Large intestine (tissue), 3 donors: ENCODE measurements at regions not wholly inside any gene's neighbourhood (a gene's known extent, or its start where the extent isn't known, plus 50 kb on each side); places are given as distances from the start of the nearest gene placed in this dataset.
A peak's percentile ranks its signal among the peaks of the same experiment; 100 is the strongest.

ENCODE experiments used
- DNase-seq, 2 donors: peaks; one replicate each; pipeline versions ENCODE4 v3.0.0 to v3.0.0-alpha.2; 2013
- H3K27ac ChIP-seq: one replicate; pipeline ENCODE4 v1.5.1; 2013; ENCODE audit warnings: low read length
- H3K27me3 ChIP-seq: 2 replicates; pipeline ENCODE4 v1.6.1; 2013; ENCODE audit warnings: low read length; ENCODE audit not compliant: control insufficient read depth, insufficient read depth
- H3K36me3 ChIP-seq: 2 replicates; pipeline ENCODE4 v1.6.1; 2013; ENCODE audit warnings: low read length; ENCODE audit not compliant: control insufficient read depth, insufficient read depth
- H3K4me1 ChIP-seq: one replicate; pipeline ENCODE4 v1.6.1; 2013; ENCODE audit warnings: low read length; ENCODE audit not compliant: control insufficient read depth, insufficient read depth
- H3K4me3 ChIP-seq: one replicate; pipeline ENCODE4 v1.5.1; 2013; ENCODE audit warnings: low read length
- H3K9me3 ChIP-seq: one replicate; pipeline ENCODE4 v1.6.1; 2013; ENCODE audit warnings: mild to moderate bottlenecking, low read depth, low read length, moderate library complexity; ENCODE audit not compliant: control insufficient read depth
- WGBS: methylation state at CpG from one replicate; pipeline ENCODE4 v1.1.5; 2013; ENCODE audit warnings: low lambda C conversion rate; ENCODE audit not compliant: insufficient coverage; 5-methylcytosine and 5-hydroxymethylcytosine counted together

DNA sequence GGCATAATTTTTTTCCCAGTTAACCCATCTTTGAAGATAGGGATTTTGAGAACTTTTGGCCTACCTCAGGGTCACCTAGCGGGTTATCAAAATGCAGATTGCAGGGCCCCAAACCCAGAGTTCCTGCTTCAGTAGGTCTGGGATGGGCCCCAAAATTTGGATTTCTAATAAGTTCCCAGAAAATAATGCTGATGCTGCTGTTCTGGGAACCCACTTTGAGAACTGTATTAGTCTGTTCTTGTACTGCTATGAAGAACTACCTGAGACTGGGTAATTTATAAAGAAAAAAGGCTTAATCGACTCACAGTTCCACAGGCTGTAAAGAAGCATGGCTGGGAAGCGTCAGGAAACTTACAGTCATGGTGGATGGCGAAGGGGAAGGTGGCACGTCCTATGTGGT lies 182.2 kb upstream of the DMRT1 start:
- Histone ChIP-seq H3K4me1 (no peaks in the 10 kb centered on the region), H3K4me3 (no peak overlapping the region), H3K9me3 (no peaks in the 10 kb centered on the region), H3K27ac (no peak overlapping the region), H3K36me3 (peaks cover 3% of the 10 kb centered on the region), H3K27me3 (no peaks in the 10 kb centered on the region)
- DNase-seq = no peak
- 100% methylated on average over 1 of the region's 5 CpGs for WGBS

DNA sequence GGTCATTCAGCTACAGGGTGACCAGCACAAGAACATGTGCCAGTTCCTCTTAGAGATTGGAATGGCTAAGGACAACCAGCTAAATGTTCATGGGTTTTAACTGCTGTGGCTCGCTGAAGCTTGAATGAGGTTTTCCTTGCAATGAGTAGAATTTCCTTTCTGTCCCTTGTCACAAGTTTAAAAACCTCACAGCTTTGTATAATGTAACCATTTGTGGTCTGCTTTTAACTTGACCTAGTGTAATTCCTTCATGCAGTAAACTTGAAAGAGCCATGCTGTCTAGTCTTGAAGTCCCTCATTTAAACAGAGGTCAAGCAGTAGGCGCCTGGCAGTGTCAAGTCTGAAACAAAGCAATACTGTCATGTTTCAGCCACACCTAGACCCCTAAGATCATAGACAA lies 181.3 kb upstream of the DMRT1 start:
- no peak overlapping the region for H3K27ac ChIP-seq
- no peaks in the 10 kb centered on the region for H3K4me1 ChIP-seq
- no peak overlapping the region for H3K4me3 ChIP-seq
- WGBS = no CpG with 5 or more reads among the region's 2 CpGs
- no peaks in the 10 kb centered on the region for H3K27me3 ChIP-seq
- DNase-seq = no peak
- no peaks in the 10 kb centered on the region for H3K9me3 ChIP-seq
- H3K36me3 ChIP-seq = peaks cover 3% of the 10 kb centered on the region

DNA sequence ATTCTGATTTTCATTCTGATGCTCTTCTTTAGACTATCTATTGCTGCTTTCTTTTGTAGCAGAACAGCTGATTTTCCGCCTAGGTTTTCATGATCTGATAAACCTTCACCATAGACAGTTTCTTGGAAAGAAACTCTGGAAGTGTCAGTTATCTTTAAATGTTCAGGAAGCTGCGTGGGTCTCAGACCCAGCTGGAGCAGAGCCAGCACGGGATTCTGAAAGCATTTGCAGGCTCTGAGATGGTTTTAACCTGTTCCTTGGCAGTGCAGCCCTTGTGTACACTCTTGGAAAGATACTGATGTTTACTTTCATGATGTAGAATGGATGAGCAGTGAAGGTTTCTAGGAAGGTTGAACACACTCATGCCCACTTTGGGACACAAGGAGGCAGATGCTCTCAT lies 178.0 kb upstream of the DMRT1 start:
- Histone ChIP-seq H3K27me3 (no peaks in the 10 kb centered on the region), H3K27ac (no peak overlapping the region), H3K9me3 (no peaks in the 10 kb centered on the region), H3K4me1 (no peaks in the 10 kb centered on the region), H3K36me3 (peaks cover 3% of the 10 kb centered on the region), H3K4me3 (no peak overlapping the region)
- DNase-seq = no peak
- WGBS = no CpG with 5 or more reads among the region's 3 CpGs

DNA sequence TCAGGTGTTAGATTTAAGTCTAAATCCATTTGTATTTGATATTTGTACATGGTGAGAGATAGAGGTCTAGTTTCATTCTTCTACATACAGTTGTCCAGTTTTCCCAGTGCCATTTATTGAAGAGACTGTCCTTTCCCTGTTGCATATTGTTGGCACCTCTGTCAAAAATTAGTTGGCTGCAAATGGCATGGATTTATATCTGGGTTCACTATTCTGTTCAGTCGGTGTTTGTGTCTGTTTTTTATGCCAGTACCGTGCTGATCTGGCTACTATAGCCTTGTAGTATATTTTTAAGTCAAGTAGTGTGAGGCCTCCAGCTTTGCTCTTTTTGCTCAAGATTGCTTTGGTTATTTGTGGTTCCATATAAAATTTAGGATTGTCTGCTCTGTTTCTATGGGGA lies 176.2 kb upstream of the DMRT1 start:
- H3K36me3 ChIP-seq = peaks cover 3% of the 10 kb centered on the region
- WGBS = no CpG with 5 or more reads among the region's 2 CpGs
- no peak overlapping the region for H3K27ac ChIP-seq
- no peaks in the 10 kb centered on the region for H3K27me3 ChIP-seq
- no peak for DNase-seq
- H3K4me1 ChIP-seq = no peaks in the 10 kb centered on the region
- peaks cover 7% of the 10 kb centered on the region for H3K9me3 ChIP-seq
- H3K4me3 ChIP-seq = no peak overlapping the region

GRCh38 chr9:671997-672396 lies 169.5 kb upstream of the DMRT1 start:
- 100% methylated on average over 1 of the region's 2 CpGs for WGBS
- peaks cover 7% of the 10 kb centered on the region for H3K9me3 ChIP-seq
- no peak for DNase-seq
- H3K4me3 ChIP-seq = no peak overlapping the region
- peaks cover 7% of the 10 kb centered on the region for H3K4me1 ChIP-seq
- H3K27me3 ChIP-seq = no peaks in the 10 kb centered on the region
- H3K27ac ChIP-seq = no peak overlapping the region
- no peaks in the 10 kb centered on the region for H3K36me3 ChIP-seq

GRCh38 chr9:672851-673250 lies 168.6 kb upstream of the DMRT1 start:
- Histone ChIP-seq H3K36me3 (no peaks in the 10 kb centered on the region), H3K9me3 (peaks cover 7% of the 10 kb centered on the region), H3K27me3 (no peaks in the 10 kb centered on the region), H3K27ac (no peak overlapping the region), H3K4me3 (no peak overlapping the region), H3K4me1 (peaks cover 14% of the 10 kb centered on the region)
- no peak for DNase-seq
- WGBS = 100% methylated on average over 1 of the region's 4 CpGs

DNA sequence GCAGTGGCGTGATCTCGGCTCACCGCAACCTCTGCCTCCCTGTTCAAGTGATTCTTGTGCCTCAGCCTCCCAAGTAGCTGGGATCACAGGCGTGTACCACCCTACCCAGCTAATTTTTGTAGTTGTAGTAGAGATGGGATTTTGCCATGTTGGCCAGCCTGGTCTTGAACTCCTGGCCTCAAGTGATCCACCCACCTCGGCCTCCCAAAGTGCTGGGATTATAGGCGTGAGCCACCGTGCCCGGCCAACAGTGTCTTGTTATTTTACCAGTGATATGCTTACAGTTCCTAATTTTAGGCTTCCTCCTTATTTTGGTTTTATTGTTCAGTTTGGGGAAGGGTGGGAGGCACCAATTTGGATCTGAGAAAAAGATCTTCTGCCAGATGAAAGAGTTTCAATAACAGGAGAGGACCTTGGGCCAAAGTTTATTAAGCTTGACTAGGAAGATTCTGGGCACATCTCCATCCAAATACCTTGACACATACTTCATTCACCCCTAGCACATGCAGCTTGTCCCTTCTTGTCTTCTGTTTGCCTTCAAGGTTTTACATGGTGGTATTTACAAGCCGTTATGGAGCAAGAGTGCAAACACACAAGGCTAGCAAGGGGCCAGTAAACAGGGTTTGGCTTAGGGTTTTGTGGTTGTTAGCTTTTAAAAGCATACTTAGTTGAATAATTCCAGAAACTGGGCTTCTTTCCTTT lies 168.1 kb upstream of the DMRT1 start:
- H3K4me1 ChIP-seq = peaks cover 15% of the 10 kb centered on the region
- no peak for DNase-seq
- no peak overlapping the region for H3K27ac ChIP-seq
- no peaks in the 10 kb centered on the region for H3K36me3 ChIP-seq
- WGBS = 80% methylated on average over 2 of the region's 9 CpGs
- H3K27me3 ChIP-seq = no peaks in the 10 kb centered on the region
- H3K4me3 ChIP-seq = no peak overlapping the region
- peaks cover 7% of the 10 kb centered on the region for H3K9me3 ChIP-seq

DNA sequence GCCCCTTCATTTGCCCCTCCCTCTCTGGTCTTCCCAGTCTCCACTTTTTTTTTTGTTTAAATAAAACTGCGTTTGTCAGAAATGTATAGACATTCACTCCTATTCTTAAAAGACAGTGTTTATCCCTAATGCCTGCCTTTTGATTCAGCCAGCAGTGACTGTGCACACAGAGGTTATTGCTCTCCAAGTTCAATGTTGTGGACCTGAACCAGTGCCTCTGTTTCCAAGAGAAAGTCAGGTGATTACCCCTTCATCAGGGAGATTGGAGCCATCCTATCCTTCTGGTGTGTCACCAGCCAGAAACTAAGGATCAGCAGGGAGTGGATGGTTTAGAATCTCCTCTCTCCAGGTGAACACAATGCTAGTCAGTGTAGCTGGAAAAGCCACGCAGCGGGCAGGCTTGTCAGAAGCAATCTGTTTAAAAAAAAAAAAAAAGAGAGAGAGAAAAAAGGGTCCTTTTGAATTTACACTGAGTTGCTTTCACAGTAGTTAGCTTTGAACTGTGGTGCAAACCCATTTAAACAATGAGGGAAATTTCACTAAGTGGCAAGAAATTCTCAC lies 167.5 kb upstream of the DMRT1 start:
- peak in 1 of 2 donors; percentile 48 for DNase-seq
- Histone ChIP-seq H3K9me3 (peaks cover 7% of the 10 kb centered on the region), H3K4me1 (peaks cover 15% of the 10 kb centered on the region), H3K36me3 (no peaks in the 10 kb centered on the region), H3K27ac (no peak overlapping the region), H3K4me3 (no peak overlapping the region), H3K27me3 (no peaks in the 10 kb centered on the region)
- 29% methylated on average over 1 of the region's 3 CpGs for WGBS

DNA sequence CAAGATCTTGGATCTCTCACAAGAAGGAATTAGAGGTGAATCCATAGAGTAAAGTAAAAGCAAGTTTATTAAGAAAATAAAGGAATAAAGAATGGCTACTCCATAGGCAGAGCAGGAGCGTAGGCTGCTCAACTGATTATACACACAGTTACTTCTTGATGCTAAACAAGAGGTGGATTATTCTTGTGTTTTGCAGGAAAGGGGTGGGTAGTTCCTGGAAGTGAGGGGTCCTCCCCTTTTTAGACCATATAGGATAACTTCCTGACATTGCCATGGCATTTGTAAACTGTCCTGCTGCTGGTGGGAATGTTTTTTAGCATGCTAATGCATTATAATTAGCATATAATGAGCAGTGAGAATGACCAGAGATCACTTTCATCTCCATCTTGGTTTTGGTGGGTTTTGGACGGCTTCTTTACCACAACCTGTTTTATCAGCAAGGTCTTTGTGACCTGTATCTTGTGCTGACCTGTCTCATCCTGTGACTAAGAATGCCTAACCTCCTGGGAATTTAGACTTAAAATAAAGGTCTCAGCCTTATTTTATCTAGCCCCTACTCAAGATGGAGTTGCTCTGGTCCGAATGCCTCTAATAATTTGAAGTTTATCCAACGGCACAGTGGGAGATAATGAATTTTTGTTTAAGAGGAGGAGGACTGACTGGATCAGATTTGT lies 165.7 kb upstream of the DMRT1 start:
- no peaks in the 10 kb centered on the region for H3K27me3 ChIP-seq
- H3K9me3 ChIP-seq = no peaks in the 10 kb centered on the region
- H3K36me3 ChIP-seq = no peaks in the 10 kb centered on the region
- H3K27ac ChIP-seq = no peak overlapping the region
- WGBS = 90% methylated on average over 2 of the region's 4 CpGs
- H3K4me1 ChIP-seq = peaks cover 15% of the 10 kb centered on the region
- no peak for DNase-seq
- H3K4me3 ChIP-seq = no peak overlapping the region

- 83% methylated on average over 1 of the region's 3 CpGs for WGBS
- peaks cover 15% of the 10 kb centered on the region for H3K4me1 ChIP-seq
- peak overlapping the region; percentile 45 for H3K27ac ChIP-seq
- no peaks in the 10 kb centered on the region for H3K27me3 ChIP-seq
- no peak overlapping the region for H3K4me3 ChIP-seq
- H3K9me3 ChIP-seq = no peaks in the 10 kb centered on the region
- H3K36me3 ChIP-seq = no peaks in the 10 kb centered on the region
- DNase-seq = peak in 1 of 2 donors; percentile 54
Measured at GRCh38 chr9:676780-677438, 164.6 kb upstream of the DMRT1 start.
